ENCODE measurements at regions not wholly inside any gene's neighbourhood (a gene's known extent, or its start where the extent isn't known, plus 50 kb on each side); places are given as distances from the start of the nearest gene placed in this dataset.

- peaks cover 0 to 1% of the 10 kb centered on the region in 2 donors for H3K4me1 ChIP-seq
- H3K27me3 ChIP-seq = peaks cover 0 to 3% (median 0%) of the 10 kb centered on the region in 3 donors
- no peaks in the 10 kb centered on the region for H3K9me3 ChIP-seq
- no peaks in the 10 kb centered on the region for H3K36me3 ChIP-seq
- ATAC-seq (no peak), DNase-seq (peak in 1 of 2 donors; percentile 8)
- intact Hi-C loops (cut with DNase I; ENCODE audit: low total_unique reads) = no loop called here
- no peak overlapping the region for H3K4me3 ChIP-seq
- H3K27ac ChIP-seq = no peak overlapping the region
- in situ Hi-C loops (cut with MboI; ENCODE audit: low sequenced_read_pairs in 4 of 4) = no loop called here
- TF ChIP-seq POLR2A (IDR thresholded peaks at IDR 0.05) (no peak), CTCF (IDR thresholded peaks at IDR 0.05 in 4 of 5, conservative IDR thresholded peaks at IDR 0.05 in 1 of 5) (no peak)
Observed at GRCh38 chr14:104389326-104390220, 190.0 kb upstream of the C14orf180 start.

GRCh38 chr14:104390221-104390931 is 189.2 kb upstream of the C14orf180 start:
- DNase-seq = no peak
- TF ChIP-seq CTCF (IDR thresholded peaks at IDR 0.05 in 4 of 5, conservative IDR thresholded peaks at IDR 0.05 in 1 of 5) (no peak), POLR2A (IDR thresholded peaks at IDR 0.05) (no peak)
- intact Hi-C loops (cut with DNase I; ENCODE audit: low total_unique reads) = no loop called here
- in situ Hi-C loops (cut with MboI; ENCODE audit: low sequenced_read_pairs in 4 of 4) = no loop called here
- peaks cover 0 to 6% of the 10 kb centered on the region in 2 donors for H3K4me1 ChIP-seq
- no peak overlapping the region for H3K27ac ChIP-seq
- H3K27me3 ChIP-seq = peaks cover 0 to 6% (median 0%) of the 10 kb centered on the region in 3 donors
- no peak overlapping the region for H3K4me3 ChIP-seq
- ATAC-seq = no peak
- H3K36me3 ChIP-seq = no peaks in the 10 kb centered on the region
- H3K9me3 ChIP-seq = no peaks in the 10 kb centered on the region

DNA sequence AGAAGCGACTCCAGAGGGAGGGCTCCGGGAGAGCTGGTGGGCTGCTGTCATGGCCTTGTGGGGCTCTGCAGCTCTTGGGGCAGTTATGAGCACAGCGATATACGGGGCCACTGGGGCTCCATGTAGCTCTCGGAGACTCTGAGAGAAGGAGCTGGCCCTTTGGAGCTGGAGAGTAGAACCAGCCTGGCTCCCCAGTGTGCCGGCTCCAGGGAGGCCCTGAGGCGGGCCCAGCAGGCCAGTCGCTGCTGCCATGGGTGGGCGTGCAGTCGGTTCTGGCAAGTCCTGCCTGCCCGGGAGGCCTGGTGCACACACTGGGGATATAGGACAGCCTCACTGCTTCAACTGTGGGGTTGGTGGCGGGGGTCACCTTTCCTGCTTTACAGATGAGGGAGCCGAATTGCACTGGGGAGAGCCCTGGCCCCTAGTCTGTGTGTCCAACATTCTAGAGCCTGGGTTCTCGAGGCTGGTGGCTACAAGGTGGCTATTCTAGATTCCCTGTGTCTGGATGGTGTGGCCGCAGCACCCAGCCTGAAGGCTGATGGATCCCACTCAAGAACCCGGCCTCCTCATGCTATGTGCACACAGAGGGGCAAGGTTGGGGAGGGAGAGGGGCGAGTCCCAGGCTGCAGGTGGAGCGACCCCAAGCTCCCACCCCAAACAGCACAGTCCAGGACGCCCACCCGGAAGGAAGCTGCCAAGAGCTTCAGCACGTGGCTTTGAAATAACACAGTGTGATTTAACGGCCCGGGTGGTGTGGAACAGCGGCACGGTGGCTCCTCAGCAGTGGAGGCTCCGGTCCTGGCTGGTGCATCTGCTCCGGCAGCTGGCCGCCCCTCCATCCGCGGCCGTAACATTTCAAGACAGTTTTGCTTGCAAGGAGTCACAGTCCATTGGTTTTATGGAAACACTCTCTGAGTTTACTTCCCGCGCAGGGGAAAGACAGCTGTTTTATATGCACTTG is 188.3 kb upstream of the C14orf180 start:
- no peaks in the 10 kb centered on the region for H3K36me3 ChIP-seq
- H3K27ac ChIP-seq = no peak overlapping the region
- ATAC-seq (no peak), DNase-seq (peak in 1 of 2 donors; percentile 4)
- H3K9me3 ChIP-seq = no peaks in the 10 kb centered on the region
- H3K4me3 ChIP-seq = no peak overlapping the region
- TF ChIP-seq POLR2A (IDR thresholded peaks at IDR 0.05) (no peak), CTCF (IDR thresholded peaks at IDR 0.05 in 4 of 5, conservative IDR thresholded peaks at IDR 0.05 in 1 of 5) (no peak)
- in situ Hi-C loops (cut with MboI; ENCODE audit: low sequenced_read_pairs in 4 of 4) (no loop called here), intact Hi-C loops (cut with DNase I; ENCODE audit: low total_unique reads) (no loop called here)
- H3K4me1 ChIP-seq = peaks cover 0 to 6% of the 10 kb centered on the region in 2 donors
- H3K27me3 ChIP-seq = peaks cover 0 to 6% (median 0%) of the 10 kb centered on the region in 3 donors

DNA sequence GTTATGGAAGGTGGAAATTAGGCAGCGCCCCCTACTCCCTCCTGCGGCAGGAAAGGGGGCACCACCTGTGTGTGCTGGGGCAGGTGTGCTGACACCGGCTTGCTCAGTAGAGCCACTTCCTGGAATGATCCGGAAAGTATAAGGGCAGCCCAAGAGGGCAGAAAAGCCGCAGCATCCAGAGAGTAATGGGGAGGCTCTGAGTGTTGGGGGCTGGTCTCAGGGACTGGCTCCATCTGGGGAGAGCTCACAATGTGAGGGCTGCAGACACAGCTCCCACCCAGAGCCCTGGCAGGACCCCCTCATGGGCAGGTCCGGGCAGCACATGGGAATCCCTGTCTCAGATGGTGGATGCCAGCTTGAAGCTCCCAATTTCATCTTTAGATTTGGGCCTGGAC is 187.6 kb upstream of the C14orf180 start:
- intact Hi-C loops (cut with DNase I; ENCODE audit: low total_unique reads) = no loop called here
- peaks cover 0 to 6% (median 0%) of the 10 kb centered on the region in 3 donors for H3K27me3 ChIP-seq
- H3K27ac ChIP-seq = no peak overlapping the region
- H3K36me3 ChIP-seq = no peaks in the 10 kb centered on the region
- no peak overlapping the region for H3K4me3 ChIP-seq
- ATAC-seq = no peak
- DNase-seq = no peak
- in situ Hi-C loops (cut with MboI; ENCODE audit: low sequenced_read_pairs in 4 of 4) = no loop called here
- no peaks in the 10 kb centered on the region for H3K9me3 ChIP-seq
- peaks cover 0 to 6% of the 10 kb centered on the region in 2 donors for H3K4me1 ChIP-seq
- TF ChIP-seq POLR2A (IDR thresholded peaks at IDR 0.05) = no peak
- no peak for TF ChIP-seq CTCF (IDR thresholded peaks at IDR 0.05 in 4 of 5, conservative IDR thresholded peaks at IDR 0.05 in 1 of 5)
